HepG2 (cell line): ENCODE measurements at regions not wholly inside any gene's neighbourhood (a gene's known extent, or its start where the extent isn't known, plus 50 kb on each side); places are given as distances from the start of the nearest gene placed in this dataset.

Experiments
- ATAC-seq: fragments of 200-7000 bp; cut with Tn5 transposase; 3 replicates; pipeline ENCODE4 v1.9.1; 2020; ENCODE audit warnings: mild to moderate bottlenecking, moderate library complexity
- BruUV-seq: library from RNA; stranded (reverse); fragments of 400-500 nt; replicated peaks from 2 replicates; lab custom pipeline; 2021; lab: Mats Ljungman, UMichigan
- CTCF ChIA-PET: fragments of 300-600 bp; formaldehyde crosslinking; extraction: SDS; loops from one replicate; lab custom pipeline; 2021; ENCODE audit warnings: low total read pairs, inconsistent platforms, low intra/inter-chr PET ratio; lab: Yijun Ruan, JAX
- POLR2A ChIA-PET: fragments of 350-600 bp; sonication (Branson Sonifier 250); formaldehyde crosslinking; loops from one replicate; lab custom pipeline; 2020; ENCODE audit warnings: antibody characterized with exemption, inconsistent platforms; lab: Yijun Ruan, JAX
- DNase-seq: peaks from one replicate; pipeline ENCODE4 v3.0.0-alpha.2; 2015; ENCODE audit warnings: low spot score
- FAIRE-seq: peaks from 3 replicates; lab custom pipeline; 2011; peaks lifted over from hg19 to GRCh38; lab: Jason Lieb, UNC
- H2AFZ ChIP-seq: one replicate; pipeline ENCODE4 v1.6.1; 2011; ENCODE audit warnings: low read length, inconsistent platforms
- H3K27ac ChIP-seq: fragments of 300-600 bp; 3 replicates; pipeline ENCODE4 v1.8.0; 2011; ENCODE audit warnings: mixed run types, mild to moderate bottlenecking, mixed read lengths, low read length, inconsistent platforms; ENCODE audit not compliant: insufficient read depth; ENCODE audit errors: extremely low read length
- H3K27me3 ChIP-seq, 2 experiments: fragments of 200-600 bp in 1 of 2; 2 replicates in 1 of 2; 3 replicates in 1 of 2; pipeline versions ENCODE4 v1.6.0 to v1.8.0; 2011; ENCODE audit warnings: low read length in 2 of 2, mild to moderate bottlenecking in 2 of 2, moderate library complexity in 2 of 2, inconsistent platforms in 1 of 2; ENCODE audit not compliant: insufficient read depth in 2 of 2, control insufficient read depth in 1 of 2
- H3K36me3 ChIP-seq, 2 experiments: fragments of 200-600 bp in 1 of 2; replicated peaks in 1 of 2; 2 replicates in 1 of 2; 3 replicates in 1 of 2; pipeline versions ENCODE4 v1.5.1 to v1.8.0; 2011; ENCODE audit warnings: low read length in 2 of 2, inconsistent platforms in 1 of 2; ENCODE audit not compliant: insufficient read depth in 2 of 2, control insufficient read depth in 1 of 2
- H3K4me1 ChIP-seq: 2 replicates; pipeline ENCODE4 v1.5.1; 2012; ENCODE audit warnings: low read length, inconsistent platforms; ENCODE audit not compliant: insufficient read depth
- H3K4me2 ChIP-seq: 2 replicates; pipeline ENCODE4 v1.6.0; 2011; ENCODE audit warnings: low read depth, low read length, inconsistent platforms
- H3K4me3 ChIP-seq, 3 experiments: fragments of 200-600 bp in 1 of 3; sonication (generic), shearing (Covaris generic) in 1 of 3; replicated peaks in 1 of 3; 2 replicates each; pipeline ENCODE4 v1.5.1; 2011 to 2016; ENCODE audit warnings: low read length in 3 of 3, inconsistent platforms in 2 of 3, low read depth in 2 of 3, mild to moderate bottlenecking in 2 of 3, control low read depth in 1 of 3, mixed read lengths in 1 of 3; ENCODE audit not compliant: insufficient read depth in 1 of 3
- H3K79me2 ChIP-seq: one replicate; pipeline ENCODE4 v1.6.1; 2011; ENCODE audit warnings: low read length, inconsistent platforms; ENCODE audit not compliant: insufficient read depth
- H3K9ac ChIP-seq: 2 replicates; pipeline ENCODE4 v1.6.0; 2011; ENCODE audit warnings: mild to moderate bottlenecking, low read depth, low read length, inconsistent platforms; ENCODE audit not compliant: insufficient read depth
- H3K9me3 ChIP-seq: 2 replicates; pipeline ENCODE4 v1.5.1; 2012; ENCODE audit warnings: mild to moderate bottlenecking, low read length
- H4K20me1 ChIP-seq: 2 replicates; pipeline ENCODE4 v1.6.0; 2011; ENCODE audit warnings: inconsistent platforms, mild to moderate bottlenecking, low read length, moderate library complexity; ENCODE audit not compliant: insufficient read depth
- CENPBD1 ChIP-seq: sonication (generic); formaldehyde crosslinking; IDR thresholded peaks from 2 replicates; pipeline ENCODE4 v1.8.0; 2022; ENCODE audit warnings: missing genetic modification reagents, low read depth, mild to moderate bottlenecking, borderline replicate concordance
- CHD2 ChIP-seq: IDR thresholded peaks from 2 replicates; pipeline ENCODE4 v1.6.1; 2011; ENCODE audit warnings: low read depth, low read length, improper control_type of control experiment
- CHD4 ChIP-seq: fragments of 200-600 bp; sonication (generic); IDR thresholded peaks from 2 replicates; pipeline ENCODE4 v1.7.0; 2017; ENCODE audit warnings: mild to moderate bottlenecking, low read length, borderline replicate concordance
- HHEX ChIP-seq: IDR thresholded peaks from 2 replicates; pipeline ENCODE4 v1.6.1; 2016; ENCODE audit warnings: control low read depth
- KMT2A ChIP-seq: sonication (generic); formaldehyde crosslinking; IDR thresholded peaks from 2 replicates; pipeline ENCODE4 v1.4.0; 2020; ENCODE audit warnings: missing genetic modification reagents
- MXD1 ChIP-seq: sonication (generic); formaldehyde crosslinking; IDR thresholded peaks from 2 replicates; pipeline ENCODE4 v1.4.0; 2020; ENCODE audit warnings: mild to moderate bottlenecking, missing genetic modification reagents
- NFKB2 ChIP-seq: sonication (generic); formaldehyde crosslinking; IDR thresholded peaks from 2 replicates; pipeline ENCODE4 v1.4.0; 2020; ENCODE audit warnings: missing genetic modification reagents, borderline replicate concordance
- PHF5A ChIP-seq: IDR thresholded peaks from one replicate; pipeline ENCODE4 v1.6.1; 2018; ENCODE audit warnings: low read depth, missing genetic modification reagents; ENCODE audit not compliant: unreplicated experiment
- POLR2A ChIP-seq, 2 experiments: IDR thresholded peaks; 2 replicates each; pipeline ENCODE4 v1.6.1; 2011; ENCODE audit warnings: low read depth in 2 of 2, low read length in 2 of 2, mild to moderate bottlenecking in 1 of 2, moderate library complexity in 1 of 2; ENCODE audit not compliant: insufficient read depth in 1 of 2
- SKIL ChIP-seq: sonication (generic); formaldehyde crosslinking; IDR thresholded peaks from 2 replicates; pipeline ENCODE4 v1.8.0; 2022; ENCODE audit warnings: missing genetic modification reagents, mild to moderate bottlenecking, moderate library complexity, borderline replicate concordance
- ZNF143 ChIP-seq: sonication (generic); formaldehyde crosslinking; IDR thresholded peaks from 2 replicates; pipeline ENCODE4 v1.4.0; 2020; ENCODE audit warnings: missing genetic modification reagents
- ZNF432 ChIP-seq: sonication (generic); formaldehyde crosslinking; IDR thresholded peaks from 2 replicates; pipeline ENCODE4 v1.5.0; 2020; ENCODE audit warnings: missing genetic modification reagents, mild to moderate bottlenecking, borderline replicate concordance
- ZNF564 ChIP-seq: sonication (generic); formaldehyde crosslinking; IDR thresholded peaks from 2 replicates; pipeline ENCODE4 v1.8.1; 2023; ENCODE audit warnings: mild to moderate bottlenecking, missing genetic modification reagents
- ZNF577 ChIP-seq: sonication (generic); formaldehyde crosslinking; IDR thresholded peaks from 2 replicates; pipeline ENCODE4 v1.4.0; 2020; ENCODE audit warnings: mild to moderate bottlenecking, low read depth, missing genetic modification reagents, borderline replicate concordance
- ZNF879 ChIP-seq: sonication (generic); formaldehyde crosslinking; IDR thresholded peaks from 2 replicates; pipeline ENCODE4 v1.8.1; 2023; ENCODE audit warnings: missing genetic modification reagents
- WGBS: methylation state at CpG from one replicate; pipeline ENCODE4 v1.1.6; 2017; ENCODE audit warnings: low lambda C conversion rate; 5-methylcytosine and 5-hydroxymethylcytosine counted together
- in situ Hi-C: cut with HindIII; loops from 2 replicates; pipeline ENCODE4 v1.10.0; 2017; ENCODE audit warnings: low pct_unique_long_range_greater_than_20kb; ENCODE audit not compliant: extremely low pct_ligation_motif_present
- intact Hi-C: fragments of 100-400 bp; cut with micrococcal nuclease; formaldehyde crosslinking; loops from one replicate; pipeline ENCODE4 v1.10.0; 2022; ENCODE audit not compliant: unreplicated experiment
- TF ChIP-seq, protein P1 (sequence below): sonication (generic); formaldehyde crosslinking; IDR thresholded peaks from 2 replicates; pipeline ENCODE4 v1.4.0; 2020; ENCODE audit warnings: mild to moderate bottlenecking, missing genetic modification reagents

DNA sequence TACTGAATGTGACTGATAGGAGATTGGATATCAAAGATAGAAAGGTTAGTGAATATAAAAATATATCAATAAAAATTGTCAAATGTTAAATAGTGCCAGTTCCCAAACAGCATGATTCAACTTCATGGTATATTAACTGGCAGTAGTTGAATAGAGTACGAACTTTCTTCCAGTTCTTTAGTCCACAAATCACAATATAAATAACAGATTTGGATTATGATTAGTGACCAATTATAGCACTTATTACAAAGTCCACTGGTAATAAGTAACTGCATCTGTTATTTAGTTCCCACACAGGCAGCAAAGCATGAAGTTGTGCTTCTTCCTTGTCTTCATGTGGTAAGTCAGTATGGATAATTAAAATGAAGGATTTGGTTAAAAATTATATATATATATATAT lies 243.0 kb upstream of the VWC2 start:
- H3K9ac ChIP-seq, result no peak overlapping the region
- ATAC-seq, result no peak
- DNase-seq, result no peak
- H3K4me3 ChIP-seq, result no peak overlapping the region
- no peak overlapping the region for H2AFZ ChIP-seq
- no peaks in the 10 kb centered on the region for H3K79me2 ChIP-seq
- H3K27me3 ChIP-seq, result no peaks in the 10 kb centered on the region
- no peak for TF ChIP-seq SKIL
- TF ChIP-seq PHF5A (CRISPR knock-in tag), result no peak
- no peak for TF ChIP-seq CHD2
- no peak for TF ChIP-seq CENPBD1
- TF ChIP-seq NFKB2, result no peak
- TF ChIP-seq MXD1 (CRISPR knock-in tag), result no peak
- no peak for TF ChIP-seq ZNF564 (CRISPR knock-in tag)
- TF ChIP-seq CHD4, result no peak
- no peak for TF ChIP-seq KMT2A (CRISPR knock-in tag)
- no peak for TF ChIP-seq ZNF143 (CRISPR knock-in tag)
- TF ChIP-seq ZNF577 (CRISPR knock-in tag), result no peak
- TF ChIP-seq ZNF879 (CRISPR knock-in tag), result no peak
- no peak for TF ChIP-seq ZNF432 (CRISPR knock-in tag)
- TF ChIP-seq, protein P1, sequence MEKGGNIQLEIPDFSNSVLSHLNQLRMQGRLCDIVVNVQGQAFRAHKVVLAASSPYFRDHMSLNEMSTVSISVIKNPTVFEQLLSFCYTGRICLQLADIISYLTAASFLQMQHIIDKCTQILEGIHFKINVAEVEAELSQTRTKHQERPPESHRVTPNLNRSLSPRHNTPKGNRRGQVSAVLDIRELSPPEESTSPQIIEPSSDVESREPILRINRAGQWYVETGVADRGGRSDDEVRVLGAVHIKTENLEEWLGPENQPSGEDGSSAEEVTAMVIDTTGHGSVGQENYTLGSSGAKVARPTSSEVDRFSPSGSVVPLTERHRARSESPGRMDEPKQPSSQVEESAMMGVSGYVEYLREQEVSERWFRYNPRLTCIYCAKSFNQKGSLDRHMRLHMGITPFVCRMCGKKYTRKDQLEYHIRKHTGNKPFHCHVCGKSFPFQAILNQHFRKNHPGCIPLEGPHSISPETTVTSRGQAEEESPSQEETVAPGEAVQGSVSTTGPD (CRISPR knock-in tag), result no peak
- no peak for TF ChIP-seq POLR2A (IDR thresholded peaks at IDR 0.05; ENCODE audit: insufficient read depth in 1 of 2, low read depth in 2 of 2, low read length in 2 of 2)
- TF ChIP-seq HHEX (CRISPR knock-in tag), result no peak
- TF ChIP-seq, all 625 proteins: peak for 0
- Histone ChIP-seq H3K4me1 (no peaks in the 10 kb centered on the region), H3K9me3 (peaks cover 32% of the 10 kb centered on the region), H4K20me1 (no peaks in the 10 kb centered on the region), H3K36me3 (no peaks in the 10 kb centered on the region), H3K27ac (no peak overlapping the region), H3K4me2 (no peak overlapping the region)
- FAIRE-seq, result no peak
- 0% methylated on average over 1 of the region's 1 CpG for WGBS
- CTCF ChIA-PET, result no interaction called here
- in situ Hi-C loops (no loop called here), intact Hi-C loops (no loop called here)
- no TSS peak for BruUV-seq
- POLR2A ChIA-PET, result no interaction called here
